LNCaP clone FGC (cell line): ENCODE measurements at regions not wholly inside any gene's neighbourhood (a gene's known extent, or its start where the extent isn't known, plus 50 kb on each side); places are given as distances from the start of the nearest gene placed in this dataset.
"Not testable (repeated sequence)": the region's sequence is repeated elsewhere in the genome, so short reads cannot be mapped to it uniquely, and the experiment has no call there.

Experiments used
- DNase-seq: peaks from one replicate; pipeline ENCODE4 v3.0.0-alpha.2; 2011; ENCODE audit warnings: low read depth
- H3K4me3 ChIP-seq: 2 replicates; pipeline ENCODE4 v1.5.1; 2011; ENCODE audit warnings: mild to moderate bottlenecking, low read depth, low read length, control low read depth
- TF ChIP-seq, protein P1 (sequence below): IDR thresholded peaks from 2 replicates; pipeline ENCODE4 v1.5.1; 2012; ENCODE audit warnings: mild to moderate bottlenecking; ENCODE audit not compliant: control insufficient read depth, insufficient read depth; ENCODE audit errors: extremely low read depth

DNA sequence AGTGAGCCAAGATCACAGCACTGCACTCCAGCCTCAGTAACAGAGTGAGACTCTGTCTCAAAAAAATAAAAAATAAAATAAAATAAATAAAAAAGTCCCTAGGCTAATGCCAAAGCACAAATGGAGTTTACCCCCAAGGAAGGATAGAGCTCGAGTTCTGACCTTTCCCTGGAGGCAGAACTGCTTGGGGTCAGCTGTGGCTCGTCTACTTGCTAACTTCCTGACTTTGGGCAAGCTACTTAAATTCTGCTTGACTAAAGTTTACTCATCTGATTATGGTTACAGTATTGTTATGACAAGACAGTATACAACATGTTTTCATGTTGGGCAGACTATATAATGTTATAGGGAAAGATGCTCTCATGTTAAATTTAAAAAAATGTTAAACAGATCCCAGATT is 359.2 kb downstream of the DNAH5 start:
- TF ChIP-seq, protein P1, sequence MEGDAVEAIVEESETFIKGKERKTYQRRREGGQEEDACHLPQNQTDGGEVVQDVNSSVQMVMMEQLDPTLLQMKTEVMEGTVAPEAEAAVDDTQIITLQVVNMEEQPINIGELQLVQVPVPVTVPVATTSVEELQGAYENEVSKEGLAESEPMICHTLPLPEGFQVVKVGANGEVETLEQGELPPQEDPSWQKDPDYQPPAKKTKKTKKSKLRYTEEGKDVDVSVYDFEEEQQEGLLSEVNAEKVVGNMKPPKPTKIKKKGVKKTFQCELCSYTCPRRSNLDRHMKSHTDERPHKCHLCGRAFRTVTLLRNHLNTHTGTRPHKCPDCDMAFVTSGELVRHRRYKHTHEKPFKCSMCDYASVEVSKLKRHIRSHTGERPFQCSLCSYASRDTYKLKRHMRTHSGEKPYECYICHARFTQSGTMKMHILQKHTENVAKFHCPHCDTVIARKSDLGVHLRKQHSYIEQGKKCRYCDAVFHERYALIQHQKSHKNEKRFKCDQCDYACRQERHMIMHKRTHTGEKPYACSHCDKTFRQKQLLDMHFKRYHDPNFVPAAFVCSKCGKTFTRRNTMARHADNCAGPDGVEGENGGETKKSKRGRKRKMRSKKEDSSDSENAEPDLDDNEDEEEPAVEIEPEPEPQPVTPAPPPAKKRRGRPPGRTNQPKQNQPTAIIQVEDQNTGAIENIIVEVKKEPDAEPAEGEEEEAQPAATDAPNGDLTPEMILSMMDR: no peak
- no peak overlapping the region for H3K4me3 ChIP-seq
- no peak for DNase-seq

DNA sequence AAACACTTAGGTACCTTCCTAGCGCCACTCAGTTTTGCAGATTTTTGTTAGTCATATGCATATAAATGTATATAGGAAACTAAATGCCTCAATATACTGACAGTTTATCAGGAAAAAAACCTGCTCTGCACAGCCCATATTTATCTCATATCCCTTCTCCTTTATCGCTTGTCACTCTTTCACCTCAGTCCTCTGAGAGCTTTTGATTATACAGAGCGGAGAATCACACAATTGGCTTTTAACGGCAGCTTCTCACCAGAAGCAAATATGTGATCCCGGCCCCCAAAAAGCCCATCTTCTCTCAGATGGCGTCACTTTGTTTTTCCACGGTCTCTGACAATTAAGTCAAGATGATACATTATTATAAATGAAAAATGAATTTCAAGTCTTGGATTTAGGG is 362.6 kb downstream of the DNAH5 start:
- H3K4me3 ChIP-seq: no peak overlapping the region
- DNase-seq: no peak
- TF ChIP-seq, protein P1: no peak

DNA sequence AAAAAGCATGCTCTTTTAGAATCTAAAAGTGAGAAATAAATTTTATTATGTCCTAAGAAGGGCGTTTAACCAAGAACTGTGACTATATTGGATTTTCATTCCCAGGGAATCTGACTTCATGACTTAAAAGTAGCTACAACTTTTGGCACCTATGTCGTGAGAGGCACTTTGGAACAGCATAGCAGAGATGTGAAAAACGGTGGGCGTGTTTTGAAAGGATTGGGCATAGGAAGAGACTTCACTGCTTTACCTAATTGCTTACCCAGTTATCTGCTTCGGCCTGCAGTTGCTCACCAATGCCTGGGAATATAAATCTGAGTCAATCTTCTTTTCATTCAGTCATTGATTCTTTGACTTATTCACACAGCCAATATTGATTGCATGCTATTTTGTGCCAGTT is 363.4 kb downstream of the DNAH5 start:
- TF ChIP-seq, protein P1: no peak
- no peak for DNase-seq
- H3K4me3 ChIP-seq: no peak overlapping the region

DNA sequence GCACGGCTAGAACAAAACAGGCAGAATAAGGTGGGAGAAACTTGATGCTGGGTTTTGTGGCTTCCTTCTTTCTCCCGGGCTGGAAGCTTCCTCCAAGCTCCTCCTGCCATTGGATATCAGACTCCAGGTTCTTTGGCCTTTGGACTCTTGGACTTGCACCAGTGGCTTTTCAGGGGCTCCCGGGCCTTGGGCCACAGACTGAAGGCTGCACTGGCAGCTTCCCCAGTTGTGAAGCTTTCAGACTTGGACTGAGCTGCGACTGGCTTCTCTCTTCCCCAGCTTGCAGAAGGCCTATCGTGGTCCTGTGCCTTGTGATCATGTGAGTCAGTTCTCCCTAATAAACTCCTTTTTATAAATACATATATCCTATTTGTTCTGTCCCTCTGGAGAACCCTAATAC is 364.4 kb downstream of the DNAH5 start:
- H3K4me3 ChIP-seq: no peak overlapping the region
- TF ChIP-seq, protein P1: no peak
- no peak for DNase-seq

DNA sequence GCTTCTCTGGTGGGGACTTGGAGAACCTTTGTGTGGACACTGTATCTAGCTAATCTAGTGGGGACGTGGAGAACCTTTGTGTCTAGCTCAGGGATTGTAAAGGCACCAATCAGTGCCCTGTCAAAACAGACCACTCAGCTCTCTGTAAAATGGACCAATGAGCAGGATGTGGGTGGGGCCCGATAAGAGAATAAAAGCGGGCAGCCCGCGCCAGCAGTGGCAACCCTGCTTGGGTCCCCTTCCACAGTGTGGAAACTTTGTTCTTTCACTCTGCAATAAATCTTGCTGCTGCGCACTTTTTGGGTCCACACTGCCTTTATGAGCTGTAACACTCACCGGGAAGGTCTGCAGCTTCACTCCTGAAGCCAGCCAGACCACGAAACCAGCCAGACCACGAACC is 365.4 kb downstream of the DNAH5 start:
- H3K4me3 ChIP-seq, DNase-seq: not testable (repeated sequence)

DNA sequence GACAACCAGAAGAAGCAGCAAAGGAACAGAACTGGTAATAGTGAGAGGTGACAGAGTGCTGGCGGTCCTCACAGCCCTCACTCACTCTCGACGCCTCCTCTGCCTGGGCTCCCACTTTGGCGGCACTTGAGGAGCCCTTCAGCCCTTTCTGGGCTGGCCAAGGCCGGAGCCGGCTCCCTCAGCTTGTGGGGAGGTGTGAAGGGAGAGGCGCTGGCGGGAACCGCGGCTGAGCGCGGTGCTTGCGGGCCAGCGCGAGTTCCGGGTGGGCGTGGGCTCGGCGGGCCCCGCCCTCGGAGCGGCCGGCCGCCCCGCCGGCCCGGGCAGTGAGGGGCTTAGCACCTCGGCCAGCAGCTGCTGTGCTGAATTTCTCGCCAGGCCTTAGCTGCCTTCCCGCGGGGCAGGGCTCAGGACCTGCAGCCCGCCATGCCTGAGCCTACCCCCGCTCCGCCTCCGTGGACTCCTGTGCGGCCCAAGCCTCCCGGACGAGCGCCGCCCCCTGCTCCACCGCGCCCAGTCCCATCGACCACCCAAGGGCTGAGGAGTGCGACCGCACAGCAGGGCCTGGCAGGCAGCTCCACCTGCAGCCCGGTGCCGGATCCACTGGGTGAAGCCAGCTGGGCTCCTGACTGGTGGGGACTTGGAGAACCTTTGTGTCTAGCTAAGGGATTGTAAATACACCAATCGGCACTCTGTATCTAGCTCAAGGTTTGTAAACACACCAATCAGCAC is 366.0 kb downstream of the DNAH5 start:
- H3K4me3 ChIP-seq, DNase-seq: not testable (repeated sequence)

DNA sequence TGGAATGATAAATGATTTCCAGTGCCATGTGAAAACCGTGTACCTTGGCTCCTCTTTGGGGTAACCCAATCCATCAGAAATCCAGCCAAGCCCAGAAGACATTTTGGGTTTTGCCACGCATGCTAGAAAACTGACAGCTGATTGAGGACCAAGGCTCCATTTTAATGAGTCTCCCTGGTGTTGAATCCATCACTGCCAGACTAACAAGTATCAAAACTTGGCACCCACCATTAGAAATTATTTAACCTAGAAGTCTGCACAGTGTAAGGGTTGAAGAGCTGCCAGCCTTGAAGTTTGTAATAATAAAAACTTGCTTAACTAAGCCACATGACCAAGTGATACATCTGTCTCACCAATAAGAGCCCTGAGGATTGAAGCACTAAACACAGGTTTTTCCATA is 369.9 kb downstream of the DNAH5 start:
- H3K4me3 ChIP-seq: no peak overlapping the region
- TF ChIP-seq, protein P1: no peak
- no peak for DNase-seq

DNA sequence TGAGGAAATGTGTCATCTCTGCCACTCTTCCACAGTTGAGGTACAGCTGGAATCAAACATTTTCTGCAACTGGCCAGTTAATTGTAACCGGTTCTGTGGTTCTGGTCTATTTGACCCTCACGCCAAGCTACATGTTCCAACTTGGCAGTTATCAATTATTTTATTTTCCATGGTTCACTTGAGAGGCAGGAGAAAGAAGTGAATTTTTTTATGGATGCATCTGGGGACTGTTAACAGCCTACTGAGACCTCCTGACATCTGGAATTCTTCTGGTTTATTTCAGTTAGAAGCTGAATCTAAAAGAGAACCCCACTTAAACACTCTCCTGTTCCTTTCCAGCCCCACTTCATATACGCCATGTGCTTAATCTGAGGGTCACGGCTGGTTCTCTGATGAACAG is 372.3 kb downstream of the DNAH5 start:
- TF ChIP-seq, protein P1: no peak
- no peak overlapping the region for H3K4me3 ChIP-seq
- DNase-seq: no peak
